GM12872 (cell line): ENCODE measurements at regions not wholly inside any gene's neighbourhood (a gene's known extent, or its start where the extent isn't known, plus 50 kb on each side); places are given as distances from the start of the nearest gene placed in this dataset.

ENCODE experiments used
- CTCF ChIP-seq: IDR thresholded peaks from 3 replicates; pipeline ENCODE4 v1.5.1; 2011; ENCODE audit warnings: low read depth, mild to moderate bottlenecking, low read length, moderate library complexity; ENCODE audit not compliant: insufficient read depth

- no peak for TF ChIP-seq CTCF
These were observed 610.7 kb downstream of the SLITRK5 start for GRCh38 chr13:88281841-88282240.

- no peak for TF ChIP-seq CTCF
These were observed 614.2 kb downstream of the SLITRK5 start for GRCh38 chr13:88285329-88285728.

GRCh38 chr13:88288326-88288725 is 617.2 kb downstream of the SLITRK5 start:
- no peak for TF ChIP-seq CTCF

GRCh38 chr13:88294368-88294767 is 623.2 kb downstream of the SLITRK5 start:
- no peak for TF ChIP-seq CTCF

- TF ChIP-seq CTCF, result no peak
These were observed 632.0 kb downstream of the SLITRK5 start for GRCh38 chr13:88303157-88303556.

GRCh38 chr13:88303605-88304004 is 632.4 kb downstream of the SLITRK5 start:
- TF ChIP-seq CTCF, result no peak

GRCh38 chr13:88314496-88314895 is 643.3 kb downstream of the SLITRK5 start:
- TF ChIP-seq CTCF, result no peak

- no peak for TF ChIP-seq CTCF
These were observed 657.9 kb downstream of the SLITRK5 start for GRCh38 chr13:88329066-88329465.
